ENCODE measurements at regions not wholly inside any gene's neighbourhood (a gene's known extent, or its start where the extent isn't known, plus 50 kb on each side); places are given as distances from the start of the nearest gene placed in this dataset.
A peak's percentile ranks its signal among the peaks of the same experiment; 100 is the strongest.

DNA sequence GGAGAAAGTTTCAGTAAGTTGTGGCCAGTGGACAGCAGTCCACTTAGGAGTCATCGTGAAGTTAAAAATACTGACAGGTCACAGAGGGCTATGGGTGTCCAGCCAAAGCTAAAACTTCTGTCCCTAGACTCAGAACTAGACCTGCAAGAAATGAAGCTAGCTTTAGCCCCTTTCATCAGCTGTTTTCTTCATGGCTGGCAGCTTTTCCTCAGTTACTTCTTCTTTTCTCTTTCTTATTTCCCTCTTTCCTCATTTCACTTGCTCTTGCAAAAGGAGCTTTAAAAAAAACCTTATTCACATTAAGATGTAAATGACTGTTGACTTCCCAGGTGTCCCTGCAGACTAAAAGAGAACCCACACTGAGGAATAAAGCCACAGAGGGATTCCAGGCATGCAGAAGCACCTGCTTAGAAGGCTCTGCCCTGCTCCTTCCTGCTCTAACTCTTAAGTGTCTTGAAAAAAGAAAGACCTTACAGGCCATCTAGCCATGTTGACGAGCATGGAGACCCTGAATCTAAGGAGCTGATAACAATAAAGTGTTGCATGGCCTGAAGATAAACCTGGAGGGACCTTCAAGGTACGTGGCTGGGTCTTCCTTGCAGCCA is 69.7 kb upstream of the CCND2 start:
- Histone ChIP-seq H3K79me2 (replicated peaks; ENCODE audit: insufficient read depth) (no peaks in the 10 kb centered on the region), H3K27me3 (ENCODE audit: insufficient read depth) (no peaks in the 10 kb centered on the region), H3F3A (replicated peaks; ENCODE audit: low read depth) (peaks cover 18% of the 10 kb centered on the region), H3K36me3 (ENCODE audit: insufficient read depth) (no peaks in the 10 kb centered on the region), H3K9me2 (ENCODE audit: insufficient read depth) (no peaks in the 10 kb centered on the region), H2AFZ (no peak overlapping the region), H4K20me1 (replicated peaks; ENCODE audit: insufficient read depth) (no peaks in the 10 kb centered on the region), H3K4me2 (peak overlapping the region; percentile 55), H3K4me3 (peak overlapping the region; percentile 35), H3K27ac (ENCODE audit: low read depth) (peak overlapping the region; percentile 89), H3K4me1 (ENCODE audit: insufficient read depth) (peaks cover 44% of the 10 kb centered on the region)
- Mint-ChIP-seq H3K4me3 (peak overlapping the region; percentile 52), H3K9me3 (no peaks in the 10 kb centered on the region), H3K27ac (peak overlapping the region; percentile 47), H3K36me3 (ENCODE audit: low read depth) (no peaks in the 10 kb centered on the region), H3K4me1 (peaks cover 62% of the 10 kb centered on the region), H3K27me3 (ENCODE audit: insufficient read depth, low read depth, poor library complexity) (peaks cover 19% of the 10 kb centered on the region)
- peak; percentile 97 for ATAC-seq
- TF ChIP-seq, protein P1, sequence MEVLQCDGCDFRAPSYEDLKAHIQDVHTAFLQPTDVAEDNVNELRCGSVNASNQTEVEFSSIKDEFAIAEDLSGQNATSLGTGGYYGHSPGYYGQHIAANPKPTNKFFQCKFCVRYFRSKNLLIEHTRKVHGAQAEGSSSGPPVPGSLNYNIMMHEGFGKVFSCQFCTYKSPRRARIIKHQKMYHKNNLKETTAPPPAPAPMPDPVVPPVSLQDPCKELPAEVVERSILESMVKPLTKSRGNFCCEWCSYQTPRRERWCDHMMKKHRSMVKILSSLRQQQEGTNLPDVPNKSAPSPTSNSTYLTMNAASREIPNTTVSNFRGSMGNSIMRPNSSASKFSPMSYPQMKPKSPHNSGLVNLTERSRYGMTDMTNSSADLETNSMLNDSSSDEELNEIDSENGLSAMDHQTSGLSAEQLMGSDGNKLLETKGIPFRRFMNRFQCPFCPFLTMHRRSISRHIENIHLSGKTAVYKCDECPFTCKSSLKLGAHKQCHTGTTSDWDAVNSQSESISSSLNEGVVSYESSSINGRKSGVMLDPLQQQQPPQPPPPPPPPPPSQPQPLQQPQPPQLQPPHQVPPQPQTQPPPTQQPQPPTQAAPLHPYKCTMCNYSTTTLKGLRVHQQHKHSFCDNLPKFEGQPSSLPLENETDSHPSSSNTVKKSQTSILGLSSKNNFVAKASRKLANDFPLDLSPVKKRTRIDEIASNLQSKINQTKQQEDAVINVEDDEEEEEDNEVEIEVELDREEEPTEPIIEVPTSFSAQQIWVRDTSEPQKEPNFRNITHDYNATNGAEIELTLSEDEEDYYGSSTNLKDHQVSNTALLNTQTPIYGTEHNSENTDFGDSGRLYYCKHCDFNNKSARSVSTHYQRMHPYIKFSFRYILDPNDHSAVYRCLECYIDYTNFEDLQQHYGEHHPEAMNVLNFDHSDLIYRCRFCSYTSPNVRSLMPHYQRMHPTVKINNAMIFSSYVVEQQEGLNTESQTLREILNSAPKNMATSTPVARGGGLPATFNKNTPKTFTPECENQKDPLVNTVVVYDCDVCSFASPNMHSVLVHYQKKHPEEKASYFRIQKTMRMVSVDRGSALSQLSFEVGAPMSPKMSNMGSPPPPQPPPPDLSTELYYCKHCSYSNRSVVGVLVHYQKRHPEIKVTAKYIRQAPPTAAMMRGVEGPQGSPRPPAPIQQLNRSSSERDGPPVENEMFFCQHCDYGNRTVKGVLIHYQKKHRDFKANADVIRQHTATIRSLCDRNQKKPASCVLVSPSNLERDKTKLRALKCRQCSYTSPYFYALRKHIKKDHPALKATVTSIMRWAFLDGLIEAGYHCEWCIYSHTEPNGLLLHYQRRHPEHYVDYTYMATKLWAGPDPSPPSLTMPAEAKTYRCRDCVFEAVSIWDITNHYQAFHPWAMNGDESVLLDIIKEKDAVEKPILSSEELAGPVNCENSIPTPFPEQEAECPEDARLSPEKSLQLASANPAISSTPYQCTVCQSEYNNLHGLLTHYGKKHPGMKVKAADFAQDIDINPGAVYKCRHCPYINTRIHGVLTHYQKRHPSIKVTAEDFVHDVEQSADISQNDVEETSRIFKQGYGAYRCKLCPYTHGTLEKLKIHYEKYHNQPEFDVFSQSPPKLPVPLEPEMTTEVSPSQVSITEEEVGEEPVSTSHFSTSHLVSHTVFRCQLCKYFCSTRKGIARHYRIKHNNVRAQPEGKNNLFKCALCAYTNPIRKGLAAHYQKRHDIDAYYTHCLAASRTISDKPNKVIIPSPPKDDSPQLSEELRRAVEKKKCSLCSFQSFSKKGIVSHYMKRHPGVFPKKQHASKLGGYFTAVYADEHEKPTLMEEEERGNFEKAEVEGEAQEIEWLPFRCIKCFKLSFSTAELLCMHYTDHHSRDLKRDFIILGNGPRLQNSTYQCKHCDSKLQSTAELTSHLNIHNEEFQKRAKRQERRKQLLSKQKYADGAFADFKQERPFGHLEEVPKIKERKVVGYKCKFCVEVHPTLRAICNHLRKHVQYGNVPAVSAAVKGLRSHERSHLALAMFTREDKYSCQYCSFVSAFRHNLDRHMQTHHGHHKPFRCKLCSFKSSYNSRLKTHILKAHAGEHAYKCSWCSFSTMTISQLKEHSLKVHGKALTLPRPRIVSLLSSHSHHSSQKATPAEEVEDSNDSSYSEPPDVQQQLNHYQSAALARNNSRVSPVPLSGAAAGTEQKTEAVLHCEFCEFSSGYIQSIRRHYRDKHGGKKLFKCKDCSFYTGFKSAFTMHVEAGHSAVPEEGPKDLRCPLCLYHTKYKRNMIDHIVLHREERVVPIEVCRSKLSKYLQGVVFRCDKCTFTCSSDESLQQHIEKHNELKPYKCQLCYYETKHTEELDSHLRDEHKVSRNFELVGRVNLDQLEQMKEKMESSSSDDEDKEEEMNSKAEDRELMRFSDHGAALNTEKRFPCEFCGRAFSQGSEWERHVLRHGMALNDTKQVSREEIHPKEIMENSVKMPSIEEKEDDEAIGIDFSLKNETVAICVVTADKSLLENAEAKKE (CRISPR knock-in tag; IDR thresholded peaks at IDR 0.05) = peak; percentile 92
- TF ChIP-seq ZNF114 (CRISPR knock-in tag; IDR thresholded peaks at IDR 0.05) (no peak), EZH2 (IDR thresholded peaks at IDR 0.05; ENCODE audit: low read depth, unreplicated experiment) (no peak), NANOG (IDR thresholded peaks at IDR 0.05; ENCODE audit: borderline replicate concordance) (peak; percentile 23; the same call in 1 of the 2 replicates), POLR2AphosphoS5 (IDR thresholded peaks at IDR 0.05; ENCODE audit: low read depth) (peak; percentile 70)
- DNase-seq (ENCODE audit: low spot score) = peak; percentile 86

DNA sequence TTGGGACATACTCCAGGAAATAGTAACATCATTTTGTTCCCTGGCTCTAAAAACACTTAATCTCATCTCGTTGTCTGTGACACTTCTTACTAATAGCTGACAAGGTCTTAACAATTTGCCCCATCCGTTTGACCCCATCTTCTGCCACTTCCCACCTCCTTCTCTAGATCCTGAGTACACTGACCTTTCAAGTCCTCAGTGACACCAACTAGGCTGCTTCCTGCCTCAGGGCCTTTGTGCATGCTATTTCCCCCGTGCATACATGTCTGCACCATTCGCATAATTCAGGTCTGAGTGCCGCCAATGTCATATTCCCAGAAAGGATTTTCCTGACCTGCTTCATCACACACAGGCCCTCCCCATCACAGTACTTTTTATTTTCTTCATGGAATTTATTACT is 70.6 kb upstream of the CCND2 start:
- H3K27ac ChIP-seq (ENCODE audit: low read depth) = peak overlapping the region; percentile 89
- peak overlapping the region; percentile 52; the same call in 1 of the 2 replicates for H3K4me2 ChIP-seq
- H3K4me1 Mint-ChIP-seq = peaks cover 62% of the 10 kb centered on the region
- no peak overlapping the region for H3K4me3 Mint-ChIP-seq
- H3K4me3 ChIP-seq = no peak overlapping the region; the same call in 1 of the 2 replicates
- DNase-seq (ENCODE audit: low spot score) (no peak), ATAC-seq (no peak)
- no peaks in the 10 kb centered on the region for H3K36me3 ChIP-seq (ENCODE audit: insufficient read depth)
- H3K79me2 ChIP-seq (replicated peaks; ENCODE audit: insufficient read depth) = no peaks in the 10 kb centered on the region
- peaks cover 44% of the 10 kb centered on the region for H3K4me1 ChIP-seq (ENCODE audit: insufficient read depth)
- no peaks in the 10 kb centered on the region; the same call in 2 of the 3 replicates for H3K36me3 Mint-ChIP-seq (ENCODE audit: low read depth)
- peaks cover 4% of the 10 kb centered on the region; the same call in 1 of the 3 replicates for H3K9me3 Mint-ChIP-seq
- H3K27me3 Mint-ChIP-seq (ENCODE audit: insufficient read depth, low read depth, poor library complexity) = peaks cover 19% of the 10 kb centered on the region
- no peaks in the 10 kb centered on the region for H3K27me3 ChIP-seq (ENCODE audit: insufficient read depth)
- H2AFZ ChIP-seq = no peak overlapping the region
- peak overlapping the region; percentile 50 for H3K27ac Mint-ChIP-seq
- no peaks in the 10 kb centered on the region for H4K20me1 ChIP-seq (replicated peaks; ENCODE audit: insufficient read depth)
- H3F3A ChIP-seq (replicated peaks; ENCODE audit: low read depth) = peaks cover 18% of the 10 kb centered on the region
- H3K9me2 ChIP-seq (ENCODE audit: insufficient read depth) = no peaks in the 10 kb centered on the region
- TF ChIP-seq, protein P1 (CRISPR knock-in tag; IDR thresholded peaks at IDR 0.05) = no peak
- TF ChIP-seq NANOG (IDR thresholded peaks at IDR 0.05; ENCODE audit: borderline replicate concordance) (no peak), ZNF331 (CRISPR knock-in tag; IDR thresholded peaks at IDR 0.05; ENCODE audit: low read depth) (no peak)

Measured in GM23338 (cell line).